AG09309 (cell line): ENCODE measurements at regions not wholly inside any gene's neighbourhood (a gene's known extent, or its start where the extent isn't known, plus 50 kb on each side); places are given as distances from the start of the nearest gene placed in this dataset.

Experiments
- DNase-seq: peaks from one replicate; pipeline ENCODE4 v3.0.0-alpha.2; 2010; ENCODE audit warnings: low read depth
- H3K4me3 ChIP-seq: 2 replicates; pipeline ENCODE4 v1.5.1; 2011; ENCODE audit warnings: mild to moderate bottlenecking, low read depth, low read length, moderate library complexity; ENCODE audit not compliant: control insufficient read depth
- TF ChIP-seq, protein P1 (sequence below): IDR thresholded peaks from 2 replicates; pipeline ENCODE4 v1.5.1; 2011; ENCODE audit warnings: mild to moderate bottlenecking, low read depth, low read length, inconsistent platforms; ENCODE audit not compliant: insufficient read depth, control insufficient read depth; ENCODE audit errors: missing control alignments

- H3K4me3 ChIP-seq = no peak overlapping the region
- DNase-seq = no peak
- TF ChIP-seq, protein P1, sequence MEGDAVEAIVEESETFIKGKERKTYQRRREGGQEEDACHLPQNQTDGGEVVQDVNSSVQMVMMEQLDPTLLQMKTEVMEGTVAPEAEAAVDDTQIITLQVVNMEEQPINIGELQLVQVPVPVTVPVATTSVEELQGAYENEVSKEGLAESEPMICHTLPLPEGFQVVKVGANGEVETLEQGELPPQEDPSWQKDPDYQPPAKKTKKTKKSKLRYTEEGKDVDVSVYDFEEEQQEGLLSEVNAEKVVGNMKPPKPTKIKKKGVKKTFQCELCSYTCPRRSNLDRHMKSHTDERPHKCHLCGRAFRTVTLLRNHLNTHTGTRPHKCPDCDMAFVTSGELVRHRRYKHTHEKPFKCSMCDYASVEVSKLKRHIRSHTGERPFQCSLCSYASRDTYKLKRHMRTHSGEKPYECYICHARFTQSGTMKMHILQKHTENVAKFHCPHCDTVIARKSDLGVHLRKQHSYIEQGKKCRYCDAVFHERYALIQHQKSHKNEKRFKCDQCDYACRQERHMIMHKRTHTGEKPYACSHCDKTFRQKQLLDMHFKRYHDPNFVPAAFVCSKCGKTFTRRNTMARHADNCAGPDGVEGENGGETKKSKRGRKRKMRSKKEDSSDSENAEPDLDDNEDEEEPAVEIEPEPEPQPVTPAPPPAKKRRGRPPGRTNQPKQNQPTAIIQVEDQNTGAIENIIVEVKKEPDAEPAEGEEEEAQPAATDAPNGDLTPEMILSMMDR = no peak
Measured at GRCh38 chr16:35564889-35565288, 2105.5 kb downstream of the TP53TG3F start.

DNA sequence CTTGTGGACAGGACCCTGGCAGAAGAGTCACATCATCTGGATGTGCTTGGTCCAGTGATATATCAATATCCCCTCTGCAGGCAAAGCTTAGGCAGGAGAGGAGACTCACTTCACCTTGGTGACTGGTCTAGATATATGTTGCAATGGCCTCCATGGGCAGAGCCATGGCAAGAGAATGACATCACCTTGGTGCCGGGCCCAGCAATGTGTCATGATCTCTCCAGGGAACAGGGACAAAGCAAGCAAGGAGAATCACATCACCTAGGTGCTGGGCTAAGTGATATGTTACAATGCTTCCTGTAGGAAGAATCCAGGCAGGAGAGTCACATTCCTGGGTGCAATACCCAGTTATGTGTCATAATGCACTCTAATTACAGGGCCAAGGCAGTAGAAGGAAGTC lies 2106.2 kb downstream of the TP53TG3F start:
- H3K4me3 ChIP-seq = no peak overlapping the region
- TF ChIP-seq, protein P1 = no peak
- no peak for DNase-seq

- H3K4me3 ChIP-seq = no peak overlapping the region
- TF ChIP-seq, protein P1 = no peak
- no peak for DNase-seq
Measured at GRCh38 chr16:35569413-35569812, 2110.0 kb downstream of the TP53TG3F start.

DNA sequence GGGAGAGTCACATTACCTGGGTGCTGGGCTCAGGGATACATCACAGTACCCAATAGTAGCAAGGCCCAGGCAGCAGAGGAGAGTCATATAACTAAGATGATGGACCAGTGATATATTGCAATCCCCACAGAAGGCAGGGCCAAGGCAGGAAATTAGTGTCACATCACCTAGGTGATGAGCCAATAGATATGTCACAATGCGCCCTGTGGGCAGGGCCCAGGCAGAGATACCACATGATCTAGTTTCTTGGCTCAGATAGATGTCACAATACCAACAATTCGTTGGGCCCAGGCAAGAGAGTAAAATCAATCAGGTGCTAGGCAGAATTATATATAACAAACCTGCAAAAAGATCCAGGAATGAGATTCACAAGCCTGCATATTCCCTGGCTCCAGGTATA lies 2111.5 kb downstream of the TP53TG3F start:
- DNase-seq = no peak
- TF ChIP-seq, protein P1 = no peak
- H3K4me3 ChIP-seq = no peak overlapping the region

DNA sequence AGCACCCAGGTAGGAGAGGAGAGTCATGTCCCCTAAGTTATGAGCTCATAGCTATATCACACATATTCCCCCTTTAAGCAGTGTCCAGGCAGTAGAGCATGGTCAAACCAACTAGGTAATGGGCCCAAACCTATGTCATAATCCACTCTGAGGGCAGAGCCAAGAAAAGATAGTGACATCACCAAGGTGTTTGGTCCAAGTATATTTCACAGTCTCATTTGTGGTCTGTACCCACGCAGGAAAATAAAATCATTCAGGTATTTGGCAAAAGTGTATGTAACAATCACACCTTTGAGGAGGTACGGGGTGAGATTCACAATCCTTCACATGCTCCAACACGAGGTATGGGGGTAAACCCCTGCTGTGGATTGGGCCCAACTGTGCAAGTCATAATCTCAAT lies 2112.8 kb downstream of the TP53TG3F start:
- TF ChIP-seq, protein P1 = no peak
- no peak for DNase-seq
- no peak overlapping the region for H3K4me3 ChIP-seq

- no peak overlapping the region for H3K4me3 ChIP-seq
- no peak for DNase-seq
- TF ChIP-seq, protein P1 = no peak
Measured at GRCh38 chr16:35573407-35573806, 2114.0 kb downstream of the TP53TG3F start.

DNA sequence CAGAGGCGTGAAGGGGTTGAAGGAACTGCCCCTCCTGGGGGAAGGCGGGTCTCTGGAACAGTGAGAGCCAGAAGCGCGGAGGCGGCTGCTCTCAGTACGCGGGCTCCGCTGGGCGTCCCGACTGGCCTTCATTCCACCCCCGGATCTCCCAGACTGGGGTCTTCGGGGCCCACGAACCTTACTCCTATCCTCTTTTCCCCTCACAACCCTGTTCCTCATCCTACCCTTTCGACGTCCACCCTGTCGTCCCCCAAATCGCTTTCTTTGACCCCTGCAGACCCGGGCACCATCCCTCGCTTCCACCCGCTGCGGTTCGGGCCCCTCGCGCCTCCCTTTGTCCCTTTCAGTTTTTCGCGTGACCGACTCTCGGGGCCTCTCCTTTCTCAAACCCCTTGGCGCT lies 2114.6 kb downstream of the TP53TG3F start:
- DNase-seq = no peak
- no peak overlapping the region for H3K4me3 ChIP-seq
- TF ChIP-seq, protein P1 = no peak
